ENCODE measurements at regions not wholly inside any gene's neighbourhood (a gene's known extent, or its start where the extent isn't known, plus 50 kb on each side); places are given as distances from the start of the nearest gene placed in this dataset.

DNA sequence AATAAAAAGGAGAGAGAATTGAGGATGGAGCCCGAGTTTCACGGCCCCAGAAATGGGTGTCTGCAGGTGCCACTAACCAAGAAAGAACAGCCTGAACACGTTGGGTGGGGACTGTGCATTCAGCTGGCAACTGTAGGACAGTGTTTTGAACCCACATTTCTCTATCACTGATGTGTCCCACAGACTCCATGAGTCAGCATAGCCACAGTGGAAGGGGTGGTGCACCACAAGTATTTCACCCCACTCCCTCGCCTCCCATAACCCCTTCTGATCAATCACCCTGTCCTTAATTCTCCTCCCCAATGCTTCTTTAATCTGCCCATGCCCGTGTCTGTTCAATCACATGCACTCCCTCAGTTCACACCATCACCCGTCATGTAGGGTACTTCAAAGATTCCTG is 291.5 kb downstream of the ZNF516 start:
- no peaks in the 10 kb centered on the region for H3K4me1 Mint-ChIP-seq
- no peak for DNase-seq
- no peak overlapping the region for H3K4me3 Mint-ChIP-seq
- intact Hi-C loops (cut with micrococcal nuclease): no loop called here
- peaks cover 13% of the 10 kb centered on the region for H3K27me3 Mint-ChIP-seq
- no peaks in the 10 kb centered on the region for H3K9me3 Mint-ChIP-seq
- H3K36me3 Mint-ChIP-seq (ENCODE audit: low read depth): no peaks in the 10 kb centered on the region
- no peak overlapping the region for H3K27ac Mint-ChIP-seq

- Mint-ChIP-seq H3K9me3 (no peaks in the 10 kb centered on the region), H3K27me3 (peaks cover 10% of the 10 kb centered on the region), H3K4me3 (no peak overlapping the region), H3K27ac (no peak overlapping the region), H3K36me3 (ENCODE audit: low read depth) (no peaks in the 10 kb centered on the region), H3K4me1 (no peaks in the 10 kb centered on the region)
- intact Hi-C loops (cut with micrococcal nuclease): no loop called here
- DNase-seq: no peak
Measured at GRCh38 chr18:76202322-76202721, 292.7 kb downstream of the ZNF516 start.

GRCh38 chr18:76195601-76196000 is 299.4 kb downstream of the ZNF516 start:
- no peaks in the 10 kb centered on the region for H3K4me1 Mint-ChIP-seq
- H3K27ac Mint-ChIP-seq: no peak overlapping the region
- intact Hi-C loops (cut with micrococcal nuclease): no loop called here
- no peak for DNase-seq
- no peak overlapping the region for H3K4me3 Mint-ChIP-seq
- H3K36me3 Mint-ChIP-seq (ENCODE audit: low read depth): no peaks in the 10 kb centered on the region
- no peaks in the 10 kb centered on the region for H3K9me3 Mint-ChIP-seq
- H3K27me3 Mint-ChIP-seq: no peaks in the 10 kb centered on the region

DNA sequence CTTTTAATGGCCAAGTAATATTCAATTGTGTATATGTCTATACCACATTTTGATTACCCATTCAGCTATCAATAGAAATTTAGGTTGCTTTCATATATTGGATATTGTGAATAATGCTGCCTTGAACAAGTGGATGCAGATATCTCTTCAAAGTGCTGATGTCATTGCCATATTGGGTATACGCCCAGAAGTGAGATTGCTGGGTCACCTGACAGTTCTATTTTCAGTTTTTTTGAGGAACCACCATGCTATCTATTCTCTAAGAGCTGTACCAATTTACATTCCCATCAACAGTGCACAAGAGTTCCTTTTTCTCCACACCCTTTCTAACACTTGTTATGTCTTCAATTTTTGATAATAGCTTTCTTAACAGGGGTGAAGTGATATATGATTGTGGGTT is 306.9 kb downstream of the ZNF516 start:
- no peak overlapping the region for H3K27ac Mint-ChIP-seq
- no peaks in the 10 kb centered on the region for H3K9me3 Mint-ChIP-seq
- intact Hi-C loops (cut with micrococcal nuclease): no loop called here
- H3K4me3 Mint-ChIP-seq: no peak overlapping the region
- DNase-seq: no peak
- no peaks in the 10 kb centered on the region for H3K36me3 Mint-ChIP-seq (ENCODE audit: low read depth)
- H3K4me1 Mint-ChIP-seq: no peaks in the 10 kb centered on the region
- peaks cover 2% of the 10 kb centered on the region for H3K27me3 Mint-ChIP-seq

- Mint-ChIP-seq H3K36me3 (ENCODE audit: low read depth) (no peaks in the 10 kb centered on the region), H3K27ac (no peak overlapping the region), H3K9me3 (no peaks in the 10 kb centered on the region), H3K4me3 (no peak overlapping the region), H3K27me3 (no peaks in the 10 kb centered on the region), H3K4me1 (no peaks in the 10 kb centered on the region)
- intact Hi-C loops (cut with micrococcal nuclease): no loop called here
- no peak for DNase-seq
Measured at GRCh38 chr18:76179257-76179656, 315.8 kb downstream of the ZNF516 start.

DNA sequence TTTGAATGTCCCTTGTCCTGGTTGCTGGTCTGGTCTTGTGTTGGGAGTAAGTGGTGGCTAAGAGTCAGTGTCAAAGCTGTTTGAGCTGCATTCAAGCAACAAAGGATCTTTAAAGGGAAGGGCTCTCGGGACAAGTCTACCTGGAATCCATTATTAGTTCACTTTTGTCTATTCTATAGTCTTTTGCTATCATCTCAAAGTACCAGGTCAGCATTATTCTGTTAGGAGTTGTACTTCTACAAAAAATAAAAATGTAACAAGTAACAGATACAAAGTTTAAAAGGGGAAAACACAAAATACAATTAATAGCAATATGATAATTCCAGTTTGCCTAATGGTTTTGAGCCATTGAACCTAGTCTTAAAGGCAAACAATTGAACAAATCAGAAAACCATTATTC is 317.9 kb downstream of the ZNF516 start:
- no peaks in the 10 kb centered on the region for H3K36me3 Mint-ChIP-seq (ENCODE audit: low read depth)
- H3K27me3 Mint-ChIP-seq: no peaks in the 10 kb centered on the region
- H3K27ac Mint-ChIP-seq: no peak overlapping the region
- H3K4me3 Mint-ChIP-seq: no peak overlapping the region
- H3K4me1 Mint-ChIP-seq: no peaks in the 10 kb centered on the region
- intact Hi-C loops (cut with micrococcal nuclease): no loop called here
- DNase-seq: no peak
- H3K9me3 Mint-ChIP-seq: no peaks in the 10 kb centered on the region

- H3K36me3 Mint-ChIP-seq (ENCODE audit: low read depth): no peaks in the 10 kb centered on the region
- intact Hi-C loops (cut with micrococcal nuclease): no loop called here
- no peaks in the 10 kb centered on the region for H3K27me3 Mint-ChIP-seq
- no peaks in the 10 kb centered on the region for H3K4me1 Mint-ChIP-seq
- no peaks in the 10 kb centered on the region for H3K9me3 Mint-ChIP-seq
- H3K4me3 Mint-ChIP-seq: no peak overlapping the region
- no peak for DNase-seq
- no peak overlapping the region for H3K27ac Mint-ChIP-seq
Measured at GRCh38 chr18:76174451-76174850, 320.6 kb downstream of the ZNF516 start.

- intact Hi-C loops (cut with micrococcal nuclease): no loop called here
- no peaks in the 10 kb centered on the region for H3K9me3 Mint-ChIP-seq
- no peaks in the 10 kb centered on the region for H3K4me1 Mint-ChIP-seq
- no peak for DNase-seq
- H3K4me3 Mint-ChIP-seq: no peak overlapping the region
- no peaks in the 10 kb centered on the region for H3K36me3 Mint-ChIP-seq (ENCODE audit: low read depth)
- no peaks in the 10 kb centered on the region for H3K27me3 Mint-ChIP-seq
- no peak overlapping the region for H3K27ac Mint-ChIP-seq
Measured at GRCh38 chr18:76169733-76170132, 325.3 kb downstream of the ZNF516 start.

GRCh38 chr18:76167845-76168621 is 327.0 kb downstream of the ZNF516 start:
- no peaks in the 10 kb centered on the region for H3K36me3 Mint-ChIP-seq (ENCODE audit: low read depth)
- intact Hi-C loops (cut with micrococcal nuclease): no loop called here
- no peak overlapping the region for H3K4me3 Mint-ChIP-seq
- no peaks in the 10 kb centered on the region for H3K9me3 Mint-ChIP-seq
- no peak for DNase-seq
- no peak overlapping the region for H3K27ac Mint-ChIP-seq
- no peaks in the 10 kb centered on the region for H3K27me3 Mint-ChIP-seq
- no peaks in the 10 kb centered on the region for H3K4me1 Mint-ChIP-seq

DNA sequence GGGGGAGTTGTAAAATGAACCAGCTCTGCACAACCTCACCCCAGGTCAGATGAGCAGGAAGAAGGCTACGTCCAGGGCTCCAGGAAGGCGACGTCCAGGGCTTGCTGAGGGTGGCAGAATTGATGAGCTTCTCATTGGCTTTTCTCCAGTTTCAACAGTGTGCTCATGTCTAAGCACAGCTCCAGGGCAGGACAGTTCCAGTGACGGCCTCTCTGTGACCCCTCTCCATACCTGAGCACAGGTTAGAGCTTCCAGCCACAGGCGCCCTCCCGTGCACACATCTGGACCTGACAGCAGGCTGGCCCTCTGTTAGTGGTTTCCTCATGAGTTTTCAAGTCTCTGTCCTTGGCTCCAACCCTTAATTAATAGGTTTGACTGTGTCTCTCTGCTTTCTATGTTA is 327.6 kb downstream of the ZNF516 start:
- DNase-seq: no peak
- H3K9me3 Mint-ChIP-seq: no peaks in the 10 kb centered on the region
- intact Hi-C loops (cut with micrococcal nuclease): no loop called here
- H3K27me3 Mint-ChIP-seq: no peaks in the 10 kb centered on the region
- H3K4me1 Mint-ChIP-seq: no peaks in the 10 kb centered on the region
- no peak overlapping the region for H3K27ac Mint-ChIP-seq
- H3K36me3 Mint-ChIP-seq (ENCODE audit: low read depth): no peaks in the 10 kb centered on the region
- no peak overlapping the region for H3K4me3 Mint-ChIP-seq

- no peaks in the 10 kb centered on the region for H3K9me3 Mint-ChIP-seq
- H3K27me3 Mint-ChIP-seq: no peaks in the 10 kb centered on the region
- no peaks in the 10 kb centered on the region for H3K36me3 Mint-ChIP-seq (ENCODE audit: low read depth)
- intact Hi-C loops (cut with micrococcal nuclease): no loop called here
- H3K4me1 Mint-ChIP-seq: no peaks in the 10 kb centered on the region
- DNase-seq: no peak
- H3K4me3 Mint-ChIP-seq: no peak overlapping the region
- no peak overlapping the region for H3K27ac Mint-ChIP-seq
Measured at GRCh38 chr18:76162886-76163285, 332.2 kb downstream of the ZNF516 start.

DNA sequence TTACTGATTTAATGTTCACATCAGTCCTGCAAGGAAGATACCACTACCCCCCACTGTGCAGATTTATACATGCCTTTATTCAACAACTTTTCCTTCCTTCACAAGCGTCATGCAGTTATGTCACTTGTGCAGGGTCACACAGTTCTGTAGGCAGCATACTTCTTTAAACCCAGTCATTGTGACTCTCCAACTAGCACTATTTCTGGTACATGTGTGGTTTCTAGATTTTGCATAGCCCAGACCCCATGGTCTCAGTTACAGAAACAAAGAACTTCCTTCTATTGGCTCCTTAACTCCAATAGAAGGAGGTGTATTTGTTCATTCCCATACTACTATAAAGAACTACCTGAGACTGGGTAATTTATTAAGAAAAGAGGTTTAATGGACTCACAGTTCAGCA is 333.1 kb downstream of the ZNF516 start:
- no peaks in the 10 kb centered on the region for H3K4me1 Mint-ChIP-seq
- no peaks in the 10 kb centered on the region for H3K36me3 Mint-ChIP-seq (ENCODE audit: low read depth)
- no peak for DNase-seq
- no peaks in the 10 kb centered on the region for H3K9me3 Mint-ChIP-seq
- no peak overlapping the region for H3K4me3 Mint-ChIP-seq
- H3K27me3 Mint-ChIP-seq: no peaks in the 10 kb centered on the region
- intact Hi-C loops (cut with micrococcal nuclease): no loop called here
- no peak overlapping the region for H3K27ac Mint-ChIP-seq

GRCh38 chr18:76153691-76154090 is 341.4 kb downstream of the ZNF516 start:
- H3K27me3 Mint-ChIP-seq: no peaks in the 10 kb centered on the region
- no peak overlapping the region for H3K27ac Mint-ChIP-seq
- H3K36me3 Mint-ChIP-seq (ENCODE audit: low read depth): no peaks in the 10 kb centered on the region
- no peaks in the 10 kb centered on the region for H3K4me1 Mint-ChIP-seq
- H3K4me3 Mint-ChIP-seq: no peak overlapping the region
- intact Hi-C loops (cut with micrococcal nuclease): no loop called here
- no peaks in the 10 kb centered on the region for H3K9me3 Mint-ChIP-seq
- no peak for DNase-seq

DNA sequence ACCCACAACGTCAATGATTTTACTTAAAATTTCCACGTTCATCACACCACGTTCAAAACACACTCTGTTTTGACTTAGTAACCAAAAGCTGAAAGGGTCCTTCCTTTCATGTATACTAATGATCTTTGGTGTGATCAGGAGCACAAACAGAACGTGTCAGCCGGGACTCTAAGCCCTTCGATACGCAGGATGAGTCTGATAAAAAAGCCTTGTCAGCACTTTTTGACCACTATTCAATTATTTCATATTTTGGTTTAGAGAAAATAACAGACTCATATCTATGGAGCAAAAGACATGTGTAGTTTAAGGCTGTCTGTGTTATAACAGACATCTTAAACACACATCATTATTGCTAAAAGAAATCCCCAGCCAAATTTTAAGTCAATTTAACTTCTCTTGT is 345.3 kb downstream of the ZNF516 start:
- intact Hi-C loops (cut with micrococcal nuclease): no loop called here
- Mint-ChIP-seq H3K36me3 (ENCODE audit: low read depth) (no peaks in the 10 kb centered on the region), H3K27ac (no peak overlapping the region), H3K9me3 (no peaks in the 10 kb centered on the region), H3K4me1 (no peaks in the 10 kb centered on the region), H3K4me3 (no peak overlapping the region), H3K27me3 (no peaks in the 10 kb centered on the region)
- no peak for DNase-seq

GRCh38 chr18:76149284-76149683 is 345.8 kb downstream of the ZNF516 start:
- Mint-ChIP-seq H3K9me3 (no peaks in the 10 kb centered on the region), H3K27me3 (no peaks in the 10 kb centered on the region), H3K27ac (no peak overlapping the region), H3K4me3 (no peak overlapping the region), H3K36me3 (ENCODE audit: low read depth) (no peaks in the 10 kb centered on the region), H3K4me1 (no peaks in the 10 kb centered on the region)
- intact Hi-C loops (cut with micrococcal nuclease): no loop called here
- DNase-seq: no peak
